ENCODE measurements at regions not wholly inside any gene's neighbourhood (a gene's known extent, or its start where the extent isn't known, plus 50 kb on each side); places are given as distances from the start of the nearest gene placed in this dataset.
"Not testable (repeated sequence)": the region's sequence is repeated elsewhere in the genome, so short reads cannot be mapped to it uniquely, and the experiment has no call there.

- Histone ChIP-seq H3K4me1 (ENCODE audit: insufficient read depth, low read length) (no peaks in the 10 kb centered on the region), H3K9me3 (ENCODE audit: low read depth, low read length) (no peaks in the 10 kb centered on the region), H3K27me3 (ENCODE audit: insufficient read depth, low read length) (no peaks in the 10 kb centered on the region), H3K4me3 (ENCODE audit: low read length) (no peak overlapping the region)
Measured at GRCh38 chr6:169014211-169015197, 239.1 kb downstream of the THBS2 start.

GRCh38 chr6:169009628-169010027, 244.0 kb downstream of the THBS2 start:
- H3K9me3 ChIP-seq (ENCODE audit: low read depth, low read length), result no peaks in the 10 kb centered on the region
- H3K4me3 ChIP-seq (ENCODE audit: low read length), result no peak overlapping the region
- H3K4me1 ChIP-seq (ENCODE audit: insufficient read depth, low read length), result no peaks in the 10 kb centered on the region
- no peaks in the 10 kb centered on the region for H3K27me3 ChIP-seq (ENCODE audit: insufficient read depth, low read length)

- Histone ChIP-seq H3K4me3 (ENCODE audit: low read length) (no peak overlapping the region), H3K9me3 (ENCODE audit: low read depth, low read length) (no peaks in the 10 kb centered on the region), H3K4me1 (ENCODE audit: insufficient read depth, low read length) (no peaks in the 10 kb centered on the region), H3K27me3 (ENCODE audit: insufficient read depth, low read length) (no peaks in the 10 kb centered on the region)
Measured at GRCh38 chr6:169008641-169009257, 244.9 kb downstream of the THBS2 start.

GRCh38 chr6:169005166-169005565, 248.5 kb downstream of the THBS2 start:
- Histone ChIP-seq H3K27me3 (ENCODE audit: insufficient read depth, low read length) (no peaks in the 10 kb centered on the region), H3K9me3 (ENCODE audit: low read depth, low read length) (no peaks in the 10 kb centered on the region), H3K4me1 (ENCODE audit: insufficient read depth, low read length) (no peaks in the 10 kb centered on the region), H3K4me3 (ENCODE audit: low read length) (no peak overlapping the region)

GRCh38 chr6:169000022-169000421, 253.6 kb downstream of the THBS2 start:
- Histone ChIP-seq H3K9me3 (ENCODE audit: low read depth, low read length) (no peaks in the 10 kb centered on the region), H3K4me1 (ENCODE audit: insufficient read depth, low read length) (no peaks in the 10 kb centered on the region), H3K27me3 (ENCODE audit: insufficient read depth, low read length) (no peaks in the 10 kb centered on the region), H3K4me3 (ENCODE audit: low read length) (no peak overlapping the region)

- H3K9me3 ChIP-seq (ENCODE audit: low read depth, low read length), result no peaks in the 10 kb centered on the region
- H3K4me1 ChIP-seq (ENCODE audit: insufficient read depth, low read length), result no peaks in the 10 kb centered on the region
- no peaks in the 10 kb centered on the region for H3K27me3 ChIP-seq (ENCODE audit: insufficient read depth, low read length)
- H3K4me3 ChIP-seq (ENCODE audit: low read length), result no peak overlapping the region
Measured at GRCh38 chr6:168999392-168999791, 254.3 kb downstream of the THBS2 start.

- H3K27me3 ChIP-seq (ENCODE audit: insufficient read depth, low read length), result no peaks in the 10 kb centered on the region
Measured at GRCh38 chr6:168996356-168996625, 257.4 kb downstream of the THBS2 start.

GRCh38 chr6:168995526-168996355, 257.9 kb downstream of the THBS2 start:
- Histone ChIP-seq H3K9me3 (ENCODE audit: low read depth, low read length) (no peaks in the 10 kb centered on the region), H3K27me3 (ENCODE audit: insufficient read depth, low read length) (no peaks in the 10 kb centered on the region), H3K4me1 (ENCODE audit: insufficient read depth, low read length) (no peaks in the 10 kb centered on the region), H3K4me3 (ENCODE audit: low read length) (no peak overlapping the region)

More at GRCh38 chr6:168996356-168996625, 257.4 kb downstream of the THBS2 start:
- Histone ChIP-seq H3K9me3 (ENCODE audit: low read depth, low read length) (no peaks in the 10 kb centered on the region), H3K4me1 (ENCODE audit: insufficient read depth, low read length) (no peaks in the 10 kb centered on the region), H3K4me3 (ENCODE audit: low read length) (no peak overlapping the region)

GRCh38 chr6:168994956-168995355, 258.7 kb downstream of the THBS2 start:
- Histone ChIP-seq H3K9me3 (ENCODE audit: low read depth, low read length) (no peaks in the 10 kb centered on the region), H3K4me1 (ENCODE audit: insufficient read depth, low read length) (no peaks in the 10 kb centered on the region), H3K27me3 (ENCODE audit: insufficient read depth, low read length) (no peaks in the 10 kb centered on the region), H3K4me3 (ENCODE audit: low read length) (no peak overlapping the region)

GRCh38 chr6:168992446-168993144, 261.1 kb downstream of the THBS2 start:
- H3K4me3 ChIP-seq (ENCODE audit: low read length), result no peak overlapping the region
- H3K27me3 ChIP-seq (ENCODE audit: insufficient read depth, low read length), result no peaks in the 10 kb centered on the region
- no peaks in the 10 kb centered on the region for H3K9me3 ChIP-seq (ENCODE audit: low read depth, low read length)
- no peaks in the 10 kb centered on the region for H3K4me1 ChIP-seq (ENCODE audit: insufficient read depth, low read length)

- H3K9me3 ChIP-seq (ENCODE audit: low read depth, low read length); H3K27me3 ChIP-seq (ENCODE audit: insufficient read depth, low read length); H3K4me1 ChIP-seq (ENCODE audit: insufficient read depth, low read length); H3K4me3 ChIP-seq (ENCODE audit: low read length): not testable (repeated sequence)
Measured at GRCh38 chr6:168991695-168992094, 262.0 kb downstream of the THBS2 start.

- Histone ChIP-seq H3K4me1 (ENCODE audit: insufficient read depth, low read length) (no peaks in the 10 kb centered on the region), H3K4me3 (ENCODE audit: low read length) (no peak overlapping the region), H3K9me3 (ENCODE audit: low read depth, low read length) (no peaks in the 10 kb centered on the region), H3K27me3 (ENCODE audit: insufficient read depth, low read length) (no peaks in the 10 kb centered on the region)
Measured at GRCh38 chr6:168990019-168990751, 263.5 kb downstream of the THBS2 start.

GRCh38 chr6:168989421-168989820, 264.2 kb downstream of the THBS2 start:
- H3K4me1 ChIP-seq (ENCODE audit: insufficient read depth, low read length), result no peaks in the 10 kb centered on the region
- H3K27me3 ChIP-seq (ENCODE audit: insufficient read depth, low read length), result no peaks in the 10 kb centered on the region
- no peaks in the 10 kb centered on the region for H3K9me3 ChIP-seq (ENCODE audit: low read depth, low read length)
- H3K4me3 ChIP-seq (ENCODE audit: low read length), result no peak overlapping the region

GRCh38 chr6:168988801-168989200, 264.8 kb downstream of the THBS2 start:
- Histone ChIP-seq H3K9me3 (ENCODE audit: low read depth, low read length) (no peaks in the 10 kb centered on the region), H3K4me3 (ENCODE audit: low read length) (no peak overlapping the region), H3K4me1 (ENCODE audit: insufficient read depth, low read length) (no peaks in the 10 kb centered on the region), H3K27me3 (ENCODE audit: insufficient read depth, low read length) (no peaks in the 10 kb centered on the region)

Data from mononuclear cell (primary cell).